PC-9 (cell line): ENCODE measurements at regions not wholly inside any gene's neighbourhood (a gene's known extent, or its start where the extent isn't known, plus 50 kb on each side); places are given as distances from the start of the nearest gene placed in this dataset.

Experiments
- CTCF ChIP-seq: fragments of 200-600 bp; sonication (generic); conservative IDR thresholded peaks from 2 replicates; pipeline ENCODE4 v1.6.1; 2017; ENCODE audit warnings: mixed run types, antibody characterized with exemption, mild to moderate bottlenecking, moderate library complexity
- EZH2 ChIP-seq: fragments of 200-600 bp; sonication (generic); IDR thresholded peaks from 2 replicates; pipeline ENCODE4 v1.8.0; 2017; ENCODE audit warnings: antibody characterized with exemption, low read depth

- TF ChIP-seq CTCF (no peak), EZH2 (no peak)
Observed at GRCh38 chr2:173584000-173584399, 229.3 kb downstream of the CDCA7 start.
